ENCODE measurements at regions not wholly inside any gene's neighbourhood (a gene's known extent, or its start where the extent isn't known, plus 50 kb on each side); places are given as distances from the start of the nearest gene placed in this dataset.

DNA sequence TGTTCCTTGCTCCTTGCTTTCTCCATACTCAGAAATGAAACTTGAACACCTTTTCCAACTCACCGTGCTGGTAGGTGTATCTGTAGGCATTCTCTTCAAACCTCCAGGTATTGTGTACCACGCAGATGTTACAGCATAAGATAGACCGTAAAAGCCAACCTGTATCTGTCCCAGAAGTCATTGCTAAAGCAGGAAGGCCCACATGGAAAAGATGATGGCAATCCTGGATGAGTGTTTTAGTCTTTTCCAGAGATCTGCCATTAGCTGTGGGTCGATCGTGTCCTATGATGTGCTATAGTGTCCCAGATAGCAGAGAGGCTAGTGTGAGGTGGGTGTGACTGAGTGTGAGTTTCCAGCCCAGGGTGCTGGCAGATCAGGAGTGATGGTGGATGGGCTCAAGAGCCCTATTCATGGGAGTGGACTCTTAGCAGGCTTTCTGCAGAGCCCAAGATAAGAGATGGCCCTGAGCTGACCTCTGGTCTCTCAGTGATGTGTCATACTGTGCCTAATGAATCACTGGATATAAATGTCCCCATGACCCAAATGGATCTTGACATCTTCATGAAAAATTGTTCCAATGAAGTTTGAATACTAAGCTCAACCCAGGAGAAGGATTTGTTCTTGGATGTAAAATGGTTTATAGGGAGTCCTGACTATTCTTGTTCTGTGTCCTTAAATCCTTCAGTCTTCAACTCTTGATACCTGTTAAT is 69.1 kb upstream of the WDR1 start:
- Histone ChIP-seq H2AFZ (ENCODE audit: low read depth, low read length) (no peak overlapping the region), H3K4me3 (ENCODE audit: low read length) (no peak overlapping the region), H3K36me3 (ENCODE audit: insufficient read depth, low read length) (no peaks in the 10 kb centered on the region), H3K4me1 (ENCODE audit: insufficient read depth, low read length) (no peaks in the 10 kb centered on the region), H3K27me3 (ENCODE audit: insufficient read depth, low read length) (no peaks in the 10 kb centered on the region), H3K9me3 (ENCODE audit: low read length) (no peaks in the 10 kb centered on the region)

GRCh38 chr4:10184501-10184938 is 67.9 kb upstream of the WDR1 start:
- no peak overlapping the region for H2AFZ ChIP-seq (ENCODE audit: low read depth, low read length)

DNA sequence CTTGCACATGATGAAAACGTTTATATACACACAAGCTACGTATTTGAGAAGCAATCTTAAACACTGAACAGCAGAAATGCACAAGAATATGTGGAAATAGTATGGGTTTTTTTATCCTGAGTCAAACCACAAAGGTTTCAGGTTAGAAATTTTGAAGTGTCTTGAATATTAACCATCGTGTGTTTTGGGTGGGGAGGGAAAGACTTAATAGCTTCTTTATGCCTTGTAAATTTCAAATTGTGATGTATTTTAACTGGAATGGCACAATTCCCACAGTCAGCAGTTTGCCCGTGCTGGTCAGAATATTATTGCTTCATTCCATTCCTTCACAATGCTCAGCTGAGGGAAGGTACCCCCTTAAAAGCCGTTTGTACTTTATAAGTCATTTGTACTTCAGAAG is 67.4 kb upstream of the WDR1 start:
- H3K27me3 ChIP-seq (ENCODE audit: insufficient read depth, low read length): no peaks in the 10 kb centered on the region
- H3K9me3 ChIP-seq (ENCODE audit: low read length): no peaks in the 10 kb centered on the region
- no peak overlapping the region for H3K4me3 ChIP-seq (ENCODE audit: low read length)
- no peaks in the 10 kb centered on the region for H3K36me3 ChIP-seq (ENCODE audit: insufficient read depth, low read length)
- H3K4me1 ChIP-seq (ENCODE audit: insufficient read depth, low read length): no peaks in the 10 kb centered on the region
- H2AFZ ChIP-seq (ENCODE audit: low read depth, low read length): no peak overlapping the region

More at GRCh38 chr4:10184501-10184938, 67.9 kb upstream of the WDR1 start:
- H3K9me3 ChIP-seq (ENCODE audit: low read length): no peaks in the 10 kb centered on the region
- H3K4me1 ChIP-seq (ENCODE audit: insufficient read depth, low read length): no peaks in the 10 kb centered on the region
- no peaks in the 10 kb centered on the region for H3K27me3 ChIP-seq (ENCODE audit: insufficient read depth, low read length)
- H3K36me3 ChIP-seq (ENCODE audit: insufficient read depth, low read length): no peaks in the 10 kb centered on the region
- H3K4me3 ChIP-seq (ENCODE audit: low read length): no peak overlapping the region

DNA sequence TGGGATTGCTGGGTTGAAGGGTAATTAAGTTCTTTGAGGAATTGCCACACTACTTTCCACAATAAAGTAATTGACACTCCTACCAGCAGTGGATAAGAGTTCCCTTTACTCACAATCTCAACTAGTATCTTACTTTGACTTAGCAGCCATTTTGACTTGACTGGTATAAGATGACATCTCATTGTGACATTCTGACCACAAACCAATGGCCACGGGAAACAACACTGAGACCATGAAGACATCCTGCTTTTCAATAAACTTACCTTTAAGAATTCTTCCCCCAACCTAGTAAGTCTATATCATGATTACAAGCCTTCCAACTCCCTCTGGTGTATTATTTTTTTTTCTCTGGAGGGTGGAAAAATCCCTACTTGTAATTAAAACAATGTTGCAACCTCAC is 66.9 kb upstream of the WDR1 start:
- Histone ChIP-seq H3K27me3 (ENCODE audit: insufficient read depth, low read length) (no peaks in the 10 kb centered on the region), H3K4me3 (ENCODE audit: low read length) (no peak overlapping the region), H3K36me3 (ENCODE audit: insufficient read depth, low read length) (no peaks in the 10 kb centered on the region), H3K4me1 (ENCODE audit: insufficient read depth, low read length) (no peaks in the 10 kb centered on the region), H2AFZ (ENCODE audit: low read depth, low read length) (no peak overlapping the region), H3K9me3 (ENCODE audit: low read length) (no peaks in the 10 kb centered on the region)

- Histone ChIP-seq H2AFZ (ENCODE audit: low read depth, low read length) (no peak overlapping the region), H3K27me3 (ENCODE audit: insufficient read depth, low read length) (no peaks in the 10 kb centered on the region), H3K36me3 (ENCODE audit: insufficient read depth, low read length) (no peaks in the 10 kb centered on the region), H3K9me3 (ENCODE audit: low read length) (no peaks in the 10 kb centered on the region), H3K4me3 (ENCODE audit: low read length) (no peak overlapping the region), H3K4me1 (ENCODE audit: insufficient read depth, low read length) (no peaks in the 10 kb centered on the region)
Observed at GRCh38 chr4:10182446-10183424, 66.1 kb upstream of the WDR1 start.

GRCh38 chr4:10181745-10182445 is 65.3 kb upstream of the WDR1 start:
- Histone ChIP-seq H3K27me3 (ENCODE audit: insufficient read depth, low read length) (no peaks in the 10 kb centered on the region), H2AFZ (ENCODE audit: low read depth, low read length) (no peak overlapping the region), H3K4me1 (ENCODE audit: insufficient read depth, low read length) (no peaks in the 10 kb centered on the region), H3K9me3 (ENCODE audit: low read length) (no peaks in the 10 kb centered on the region), H3K36me3 (ENCODE audit: insufficient read depth, low read length) (no peaks in the 10 kb centered on the region), H3K4me3 (ENCODE audit: low read length) (no peak overlapping the region)

DNA sequence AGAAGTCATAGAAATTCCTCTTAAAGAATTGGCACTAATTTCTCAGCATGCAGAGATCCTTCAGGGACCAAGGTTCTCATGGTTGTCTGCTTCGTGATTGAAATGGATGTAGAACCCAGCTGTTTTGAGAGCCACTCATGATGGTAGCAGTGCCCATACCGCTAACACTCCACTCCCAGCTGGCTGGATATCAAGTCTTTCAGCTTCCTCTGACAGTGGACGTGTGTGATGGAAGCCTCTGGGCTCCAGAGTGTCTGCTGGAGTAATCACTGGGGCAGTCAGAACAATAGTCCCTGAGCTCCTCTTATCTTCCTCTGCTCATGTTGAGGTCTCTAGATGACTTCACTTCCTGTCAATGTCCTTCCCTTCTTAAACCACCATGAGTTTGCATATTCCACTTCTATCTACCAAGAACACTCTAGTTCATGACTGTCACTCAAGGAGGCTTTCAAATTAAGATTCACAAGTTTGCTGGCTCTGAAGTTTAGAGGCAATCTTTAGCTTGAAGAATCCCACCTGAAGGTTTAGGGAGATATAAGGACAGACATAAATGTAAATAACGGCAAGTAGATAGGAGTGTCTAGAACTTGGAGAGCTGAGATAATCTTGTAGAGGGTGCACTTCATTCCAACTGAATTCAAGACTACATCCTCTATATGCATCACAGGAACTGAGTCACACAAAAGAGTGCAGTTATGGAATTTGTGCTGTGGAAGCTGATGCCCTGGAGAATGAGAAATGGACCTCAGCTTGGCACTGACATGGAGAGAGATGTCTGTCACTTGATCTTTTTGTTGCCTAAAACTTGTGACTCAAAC is 64.5 kb upstream of the WDR1 start:
- no peak overlapping the region for H3K4me3 ChIP-seq (ENCODE audit: low read length)
- no peaks in the 10 kb centered on the region for H3K9me3 ChIP-seq (ENCODE audit: low read length)

GRCh38 chr4:10180603-10180926 is 64.0 kb upstream of the WDR1 start:
- Histone ChIP-seq H3K36me3 (ENCODE audit: insufficient read depth, low read length) (no peaks in the 10 kb centered on the region), H3K4me1 (ENCODE audit: insufficient read depth, low read length) (no peaks in the 10 kb centered on the region), H3K4me3 (ENCODE audit: low read length) (no peak overlapping the region), H3K27me3 (ENCODE audit: insufficient read depth, low read length) (no peaks in the 10 kb centered on the region), H2AFZ (ENCODE audit: low read depth, low read length) (no peak overlapping the region), H3K9me3 (ENCODE audit: low read length) (no peaks in the 10 kb centered on the region)

More for the DNA sequence above, 64.5 kb upstream of the WDR1 start:
- H3K36me3 ChIP-seq (ENCODE audit: insufficient read depth, low read length): no peaks in the 10 kb centered on the region
- no peak overlapping the region for H2AFZ ChIP-seq (ENCODE audit: low read depth, low read length)
- no peaks in the 10 kb centered on the region for H3K27me3 ChIP-seq (ENCODE audit: insufficient read depth, low read length)
- H3K4me1 ChIP-seq (ENCODE audit: insufficient read depth, low read length): no peaks in the 10 kb centered on the region

DNA sequence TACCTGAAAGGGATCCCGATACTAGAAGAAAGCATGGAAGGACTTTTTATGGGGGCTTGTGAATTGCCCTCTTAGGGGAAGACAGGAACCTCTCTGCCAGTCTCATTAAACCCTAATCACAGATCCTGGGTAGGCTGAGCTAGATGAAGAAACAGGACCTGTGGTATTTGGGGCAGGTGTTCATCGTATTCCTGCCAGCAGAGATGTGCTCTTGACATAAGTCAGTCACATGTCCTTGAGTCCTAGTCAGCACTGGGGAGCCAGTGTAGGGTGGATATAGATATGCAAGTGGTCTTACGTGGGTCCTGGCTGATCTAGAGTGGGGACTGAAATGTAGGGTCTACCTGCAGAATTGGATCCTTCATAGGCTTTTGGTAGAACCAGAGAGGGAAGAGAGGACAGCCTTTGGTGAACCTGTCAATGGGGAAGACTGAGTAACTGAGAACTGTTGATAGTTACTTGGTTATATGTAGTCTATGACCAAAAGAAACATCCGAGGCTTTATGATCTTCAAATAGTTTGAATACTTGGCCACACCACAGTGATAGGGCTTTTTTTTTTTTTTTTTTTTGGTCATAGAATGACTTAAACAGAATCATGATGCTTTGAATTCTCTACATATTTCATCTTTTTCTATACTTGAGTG is 63.5 kb upstream of the WDR1 start:
- no peaks in the 10 kb centered on the region for H3K9me3 ChIP-seq (ENCODE audit: low read length)
- no peaks in the 10 kb centered on the region for H3K27me3 ChIP-seq (ENCODE audit: insufficient read depth, low read length)

GRCh38 chr4:10178763-10179162 is 62.2 kb upstream of the WDR1 start:
- no peak overlapping the region for H3K4me3 ChIP-seq (ENCODE audit: low read length)
- H3K4me1 ChIP-seq (ENCODE audit: insufficient read depth, low read length): no peaks in the 10 kb centered on the region
- no peaks in the 10 kb centered on the region for H3K27me3 ChIP-seq (ENCODE audit: insufficient read depth, low read length)
- H3K9me3 ChIP-seq (ENCODE audit: low read length): no peaks in the 10 kb centered on the region
- H3K36me3 ChIP-seq (ENCODE audit: insufficient read depth, low read length): no peaks in the 10 kb centered on the region
- no peak overlapping the region for H2AFZ ChIP-seq (ENCODE audit: low read depth, low read length)

More for the DNA sequence above, 63.5 kb upstream of the WDR1 start:
- no peak overlapping the region for H3K4me3 ChIP-seq (ENCODE audit: low read length)
- H2AFZ ChIP-seq (ENCODE audit: low read depth, low read length): no peak overlapping the region
- no peaks in the 10 kb centered on the region for H3K4me1 ChIP-seq (ENCODE audit: insufficient read depth, low read length)
- no peaks in the 10 kb centered on the region for H3K36me3 ChIP-seq (ENCODE audit: insufficient read depth, low read length)

GRCh38 chr4:10175626-10176025 is 59.0 kb upstream of the WDR1 start:
- H3K36me3 ChIP-seq (ENCODE audit: insufficient read depth, low read length): no peaks in the 10 kb centered on the region
- no peak overlapping the region for H2AFZ ChIP-seq (ENCODE audit: low read depth, low read length)
- no peaks in the 10 kb centered on the region for H3K4me1 ChIP-seq (ENCODE audit: insufficient read depth, low read length)
- H3K4me3 ChIP-seq (ENCODE audit: low read length): no peak overlapping the region
- no peaks in the 10 kb centered on the region for H3K9me3 ChIP-seq (ENCODE audit: low read length)
- H3K27me3 ChIP-seq (ENCODE audit: insufficient read depth, low read length): no peaks in the 10 kb centered on the region
